T-helper 2 cell (primary cell): ENCODE measurements at regions not wholly inside any gene's neighbourhood (a gene's known extent, or its start where the extent isn't known, plus 50 kb on each side); places are given as distances from the start of the nearest gene placed in this dataset.
A peak's percentile ranks its signal among the peaks of the same experiment; 100 is the strongest.
"Not testable (repeated sequence)": the region's sequence is repeated elsewhere in the genome, so short reads cannot be mapped to it uniquely, and the experiment has no call there.

Source experiments
- DNase-seq, 5 experiments: peaks; one replicate each; pipeline versions ENCODE4 v3.0.0 to v3.0.0-alpha.2; 2012 to 2022

DNA sequence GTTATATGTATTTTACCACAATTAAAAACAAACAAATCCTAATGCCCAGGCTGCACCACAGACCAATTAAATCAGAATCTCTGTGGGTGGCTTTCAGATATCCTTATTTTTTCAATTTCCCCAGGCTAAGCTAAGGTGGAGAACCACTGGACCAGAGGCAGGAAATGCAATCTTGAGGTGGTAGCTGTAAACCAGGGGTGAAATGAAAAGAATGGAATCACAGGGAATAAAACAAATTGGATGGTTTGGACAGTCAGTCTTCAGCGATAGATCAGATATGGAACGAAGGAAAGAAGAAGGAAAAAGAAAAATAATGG is 215.4 kb downstream of the KCNRG start:
- no peak for DNase-seq

DNA sequence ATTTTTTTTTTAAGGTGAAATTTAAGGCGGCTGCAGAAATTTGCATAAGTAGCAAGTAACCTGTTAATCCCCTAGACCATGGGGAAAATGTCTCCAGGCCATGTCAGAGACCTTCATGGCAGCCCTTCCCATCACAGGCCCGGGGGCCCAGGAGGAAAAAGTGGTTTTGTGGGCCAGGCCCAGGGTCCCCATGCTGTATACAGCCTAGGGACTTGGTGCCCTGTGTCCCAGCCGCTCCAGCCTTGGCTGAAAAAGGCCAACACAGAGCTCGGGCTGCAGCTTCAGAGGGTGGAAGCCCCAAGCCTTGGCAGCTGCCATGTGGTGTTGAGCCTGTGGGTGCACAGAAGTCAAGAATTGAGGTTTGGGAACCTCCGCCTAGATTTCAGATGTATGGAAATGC is 218.3 kb downstream of the KCNRG start:
- not testable (repeated sequence) for DNase-seq

DNA sequence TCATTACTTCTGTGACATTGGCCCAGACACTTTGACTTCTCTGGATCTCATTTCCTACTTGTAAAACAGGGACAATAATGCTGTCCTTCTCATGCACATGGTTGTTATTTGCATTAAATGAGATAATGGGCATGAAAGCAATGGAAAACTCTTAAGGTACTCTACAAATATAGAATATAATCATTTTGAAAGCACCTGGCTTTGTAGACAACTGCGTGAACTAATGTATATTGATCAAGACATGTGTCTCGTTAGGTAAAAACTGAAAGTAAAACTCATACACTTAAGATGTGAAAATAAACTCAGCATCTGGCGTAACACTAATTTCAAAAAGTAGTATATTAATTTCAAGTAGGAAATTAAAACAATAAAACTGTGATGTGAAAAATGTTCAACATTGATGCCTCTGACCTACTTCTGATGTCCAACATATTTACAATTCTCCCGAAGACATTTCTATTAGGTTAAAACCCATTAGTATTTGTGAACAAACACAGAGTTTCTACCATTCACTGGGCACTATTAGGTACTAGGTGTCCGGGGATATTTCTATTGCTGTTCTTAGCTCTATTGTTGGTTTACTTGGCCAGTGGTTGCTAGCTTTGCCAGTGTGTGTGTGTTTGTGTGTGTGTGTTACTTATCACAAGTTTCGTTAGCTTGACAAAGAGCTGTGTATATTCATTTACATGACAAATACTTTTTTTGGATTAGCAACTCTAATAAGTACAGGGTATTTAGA is 220.5 kb downstream of the KCNRG start:
- no peak for DNase-seq

DNA sequence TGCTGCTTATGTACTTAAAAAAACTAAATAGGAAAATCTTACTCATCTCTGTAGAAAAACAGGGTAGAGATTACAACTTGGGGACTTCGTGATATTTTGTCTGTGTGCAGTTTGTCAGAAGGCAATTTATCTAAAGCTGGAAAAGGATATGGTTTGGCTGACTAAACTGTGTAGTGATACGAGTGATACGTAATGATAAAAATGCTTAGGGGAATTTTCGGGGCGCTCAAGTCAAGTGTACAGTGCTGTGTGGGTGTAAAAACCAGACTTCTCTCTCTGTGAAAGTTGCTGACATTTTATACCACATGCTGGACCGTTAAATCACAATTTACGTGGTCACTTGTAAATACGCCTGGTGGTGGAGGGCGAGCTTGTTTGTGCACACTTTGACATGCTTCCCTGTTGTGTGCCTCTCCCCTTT is 221.7 kb downstream of the KCNRG start:
- DNase-seq, result peak in 1 of 5 experiments; percentile 96

DNA sequence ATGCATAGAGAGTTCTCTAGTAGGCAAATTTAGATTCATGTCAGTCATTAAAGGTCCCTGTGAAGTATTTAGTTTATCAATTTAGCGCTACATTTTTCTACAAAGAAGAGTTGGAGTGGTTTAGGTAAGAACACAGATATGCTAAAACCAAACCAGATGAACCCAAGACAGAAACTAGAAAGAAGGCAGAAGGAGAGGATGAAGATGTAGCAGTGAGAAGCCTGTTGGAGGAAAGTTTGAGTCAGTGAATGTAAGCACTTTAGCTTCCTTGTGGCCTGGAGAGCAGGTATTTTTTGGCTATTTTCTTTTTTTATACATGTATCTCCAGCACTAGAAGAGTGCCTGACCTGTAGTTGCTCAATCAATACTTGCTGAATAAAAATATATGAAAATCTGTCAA is 223.7 kb downstream of the KCNRG start:
- DNase-seq, result no peak

DNA sequence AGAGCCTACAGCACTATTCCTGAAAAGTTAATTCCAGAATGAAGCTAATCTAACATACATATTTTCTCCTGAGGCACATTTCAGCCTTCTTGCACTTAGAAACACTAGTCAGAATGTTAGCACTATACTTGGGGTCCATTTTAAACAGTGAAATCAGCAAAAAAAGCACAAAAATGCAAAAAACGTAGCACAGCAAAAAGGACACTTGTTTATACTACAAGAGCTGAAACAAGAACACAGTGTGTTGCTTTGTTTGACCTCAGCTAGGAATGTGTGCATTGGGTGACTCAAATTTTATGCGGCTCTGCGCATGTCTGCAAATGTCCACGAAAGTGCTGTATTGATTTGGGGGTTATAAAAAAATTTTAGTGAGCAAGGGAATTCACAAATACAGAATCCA is 226.2 kb downstream of the KCNRG start:
- no peak for DNase-seq

DNA sequence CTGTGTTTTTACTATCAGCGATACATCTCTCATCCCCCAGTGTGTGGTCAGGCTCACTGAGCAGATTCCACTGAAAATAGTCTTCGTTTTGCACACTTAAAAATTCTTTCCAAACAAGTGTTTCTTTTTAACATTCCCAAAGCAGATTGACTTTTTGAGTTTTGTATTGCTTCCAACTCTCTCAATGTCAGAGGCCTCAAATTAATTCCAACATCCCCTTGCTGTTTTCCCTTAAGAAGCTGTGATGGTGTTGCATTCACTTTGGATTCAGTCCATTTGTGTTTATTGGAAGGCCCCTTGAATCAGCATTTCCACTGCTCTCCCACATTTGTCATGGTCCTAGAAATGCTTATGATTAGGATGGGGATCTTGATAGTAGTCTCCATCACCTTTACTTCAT is 228.7 kb downstream of the KCNRG start:
- DNase-seq, result no peak

DNA sequence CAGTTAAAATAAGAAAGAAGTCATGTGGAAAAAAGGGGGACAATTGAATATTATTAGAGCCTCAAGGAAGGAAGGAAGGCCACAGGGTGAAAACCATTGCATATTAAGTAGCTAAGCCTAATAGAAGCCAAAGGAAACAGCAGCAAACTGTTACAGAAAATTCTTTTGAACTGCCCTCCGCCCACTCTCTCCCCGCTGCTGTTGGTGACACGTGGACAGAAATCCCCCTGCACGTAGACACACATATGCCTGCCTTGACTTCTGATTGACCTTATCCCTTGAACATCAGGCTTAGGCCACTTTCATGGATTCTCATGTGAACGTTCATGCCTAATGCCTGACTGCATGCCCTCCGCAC is 229.1 kb downstream of the KCNRG start:
- DNase-seq, result no peak

DNA sequence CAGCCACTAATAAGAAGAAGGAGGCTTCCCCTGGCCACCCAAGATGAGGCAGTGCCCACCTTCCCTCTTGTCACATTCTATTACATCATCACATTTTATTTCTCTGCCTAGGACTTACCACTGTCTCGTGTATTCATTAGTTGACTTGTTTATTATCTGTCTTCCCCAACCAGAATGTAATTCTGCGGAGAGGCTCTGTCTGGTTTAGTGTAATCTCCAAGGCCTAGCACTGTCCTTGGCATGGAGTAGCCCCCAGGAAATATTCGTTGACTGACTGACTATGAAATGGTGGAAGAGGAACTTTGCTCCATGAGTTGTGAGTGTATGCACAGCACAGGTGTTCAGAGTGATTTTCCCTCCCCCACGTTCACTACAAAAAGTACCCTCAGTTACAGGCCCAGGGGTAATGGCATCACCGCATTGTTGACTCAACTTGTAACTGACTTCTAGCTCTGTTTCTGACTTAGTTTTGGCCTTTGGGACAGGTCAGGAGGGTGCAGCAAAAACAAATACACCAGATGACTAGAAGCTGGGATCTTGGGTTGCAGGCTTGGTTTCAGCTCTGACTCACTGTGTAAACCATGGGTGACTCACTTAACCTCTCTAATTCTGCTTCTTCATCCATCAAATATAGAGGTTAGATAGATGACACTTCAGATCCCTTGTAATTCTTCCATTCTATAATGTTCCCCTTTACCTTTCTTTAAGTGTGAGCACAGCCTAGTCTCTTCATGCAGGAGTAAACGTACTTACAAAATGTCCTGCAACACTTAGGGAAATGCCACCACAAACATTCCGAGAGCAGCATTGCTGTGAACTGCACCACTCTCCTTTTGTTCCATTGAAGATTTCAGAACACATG is 229.7 kb downstream of the KCNRG start:
- DNase-seq, result peak in 2 of 5 experiments; percentile 42 to 84

DNA sequence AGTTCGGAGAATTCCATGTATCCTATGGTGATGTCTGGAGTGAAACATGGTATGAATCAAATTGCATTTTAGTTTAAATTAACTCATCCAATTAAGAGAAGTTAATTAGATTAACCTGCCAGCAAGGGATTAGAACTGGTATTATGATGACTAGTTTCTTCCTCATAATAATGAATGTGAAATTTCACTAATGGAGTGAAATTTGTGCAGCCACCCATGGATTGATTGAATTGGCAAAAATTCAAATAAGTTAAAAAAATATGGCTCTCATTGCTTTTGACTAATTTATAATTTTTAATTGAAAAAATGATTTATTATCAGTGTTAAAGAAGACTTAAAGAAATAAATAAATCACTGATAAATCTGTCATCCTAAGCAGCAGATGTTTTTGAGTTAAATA is 232.0 kb downstream of the KCNRG start:
- no peak for DNase-seq

DNA sequence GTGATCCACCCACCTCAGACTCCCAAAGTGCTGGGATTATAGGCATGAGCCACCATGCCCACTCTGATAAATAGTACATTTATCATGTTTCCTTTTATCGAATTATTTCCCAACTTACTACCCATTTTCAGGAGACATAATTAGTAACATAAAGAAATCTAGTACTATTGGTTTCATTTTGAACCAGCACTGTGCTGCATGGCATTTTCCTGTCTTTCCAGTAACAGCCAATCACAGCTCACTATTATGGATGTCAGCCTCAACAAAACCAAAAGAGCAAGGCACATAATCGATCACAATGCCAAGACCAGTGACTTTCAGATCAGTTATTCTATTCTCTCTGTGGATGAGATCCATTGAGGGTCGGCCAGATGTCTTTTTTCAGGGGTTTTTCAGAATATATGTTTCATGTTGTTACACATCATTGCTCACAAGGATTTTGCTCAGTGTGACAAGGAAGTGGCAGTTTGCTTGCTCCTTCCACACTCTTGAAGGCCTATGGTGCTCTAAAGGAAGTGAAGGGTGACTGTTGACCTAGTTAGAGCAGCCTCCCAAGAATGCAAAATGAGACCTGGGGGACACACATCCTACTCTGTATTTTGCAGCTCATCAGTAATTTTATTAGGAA is 233.4 kb downstream of the KCNRG start:
- no peak for DNase-seq

DNA sequence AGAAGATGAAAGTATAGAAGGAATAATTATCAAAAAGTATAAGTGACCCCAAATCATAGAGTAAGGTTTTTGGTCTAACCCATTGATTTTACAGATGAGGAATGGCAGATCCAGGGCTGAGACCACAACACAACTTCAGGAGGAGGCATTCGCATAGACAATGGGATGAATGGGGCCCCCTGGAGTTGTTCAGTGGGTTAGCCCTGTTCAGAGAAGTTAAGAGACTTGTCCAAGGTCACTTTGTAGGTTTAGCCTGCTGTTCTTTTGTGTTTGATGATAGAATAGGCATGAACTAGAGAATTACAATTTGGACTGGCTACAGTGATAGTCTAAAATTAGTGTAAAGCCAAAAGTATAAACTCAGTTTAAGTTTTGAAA is 233.9 kb downstream of the KCNRG start:
- DNase-seq, result no peak

DNA sequence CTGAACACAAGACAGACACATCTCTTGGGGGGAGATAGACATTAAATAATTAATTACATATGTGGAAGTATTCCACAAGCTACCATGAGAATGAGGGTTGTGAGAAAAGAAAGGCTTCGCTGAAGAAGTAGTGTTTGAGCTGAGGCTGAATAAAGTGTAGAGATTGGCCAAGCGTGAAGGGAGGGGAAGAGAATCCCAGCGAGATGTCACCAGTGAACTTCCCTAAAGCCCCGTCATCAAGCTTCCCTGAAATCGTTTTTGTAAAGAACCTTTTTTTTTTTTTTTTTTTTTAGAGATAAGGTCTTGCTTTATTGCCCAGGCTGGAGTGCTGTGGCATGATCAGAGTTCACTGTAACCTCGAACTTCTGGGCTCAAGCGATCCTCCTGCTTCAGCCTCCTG is 235.2 kb downstream of the KCNRG start:
- no peak for DNase-seq

DNA sequence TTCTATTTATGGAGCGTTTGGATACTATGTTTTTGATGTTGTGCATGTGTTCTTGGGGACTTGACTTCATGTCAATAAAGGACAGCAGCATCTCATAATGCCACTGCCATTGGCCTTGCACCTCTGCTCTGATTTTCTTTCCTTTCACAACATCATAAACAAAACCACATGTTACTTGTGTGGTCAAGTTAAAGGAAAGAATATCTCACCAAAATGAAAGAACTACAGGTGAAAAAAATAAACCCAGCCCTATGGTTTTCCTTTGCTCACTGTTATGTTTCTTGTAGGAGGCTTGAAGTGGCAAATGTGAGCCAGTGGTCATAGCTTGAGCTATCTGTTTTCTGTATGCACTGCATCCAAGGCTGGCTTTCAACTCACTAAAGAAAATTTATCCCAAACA is 240.4 kb downstream of the KCNRG start:
- DNase-seq, result peak in 2 of 5 experiments; percentile 40 to 69

DNA sequence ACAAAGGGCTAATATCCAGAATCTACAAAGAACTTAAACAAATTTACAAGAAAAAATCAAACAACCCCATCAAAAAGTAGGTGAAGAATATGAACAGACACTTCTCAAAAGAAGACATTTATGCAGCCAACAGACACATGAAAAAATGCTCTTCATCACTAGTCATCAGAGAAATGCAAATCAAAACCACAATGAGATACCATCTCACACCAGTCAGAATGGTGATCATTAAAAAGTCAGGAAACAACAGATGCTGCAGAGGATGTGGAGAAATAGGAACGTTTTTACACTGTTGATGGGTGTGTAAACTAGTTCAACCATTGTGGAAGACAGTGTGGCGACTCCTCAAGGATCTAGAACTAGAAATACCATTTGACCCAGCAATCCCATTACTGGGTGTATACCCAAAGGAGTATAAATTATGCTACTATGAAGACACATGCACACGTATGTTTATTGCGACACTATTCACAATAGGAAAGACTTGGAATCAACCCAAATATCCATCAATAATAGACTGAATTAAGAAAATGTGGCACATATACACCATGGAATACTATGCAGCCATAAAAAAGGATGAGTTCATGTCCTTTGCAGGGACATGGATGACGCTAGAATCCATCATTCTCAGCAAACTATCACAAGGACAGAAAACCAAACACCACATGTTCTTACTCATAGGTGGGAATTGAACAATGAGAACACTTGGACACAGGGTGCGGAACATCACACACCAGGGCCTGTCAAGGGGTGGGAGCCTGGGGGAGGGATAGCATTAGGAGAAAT is 241.5 kb downstream of the KCNRG start:
- peak in 1 of 5 experiments; percentile 39 for DNase-seq

DNA sequence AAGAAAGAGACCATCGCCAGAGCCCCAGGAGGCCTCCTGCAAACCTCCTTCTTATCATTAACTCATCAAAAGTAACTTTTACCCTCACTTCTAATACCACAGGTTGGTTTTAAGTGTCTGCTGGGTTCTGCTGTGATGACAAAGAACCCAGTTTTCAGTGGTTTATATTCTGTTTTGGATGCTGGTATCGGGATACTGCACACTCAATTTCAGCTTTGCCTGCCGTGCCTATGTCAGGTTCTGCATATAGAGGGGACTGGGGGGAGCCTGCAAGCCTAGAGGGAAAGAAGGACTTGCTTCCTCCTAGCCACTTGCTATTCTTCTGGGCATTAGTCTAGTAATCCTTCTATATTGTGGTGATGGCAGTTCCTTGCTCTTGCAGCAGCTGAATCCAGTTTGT is 242.4 kb downstream of the KCNRG start:
- peak in 2 of 5 experiments; percentile 9 to 68 for DNase-seq

DNA sequence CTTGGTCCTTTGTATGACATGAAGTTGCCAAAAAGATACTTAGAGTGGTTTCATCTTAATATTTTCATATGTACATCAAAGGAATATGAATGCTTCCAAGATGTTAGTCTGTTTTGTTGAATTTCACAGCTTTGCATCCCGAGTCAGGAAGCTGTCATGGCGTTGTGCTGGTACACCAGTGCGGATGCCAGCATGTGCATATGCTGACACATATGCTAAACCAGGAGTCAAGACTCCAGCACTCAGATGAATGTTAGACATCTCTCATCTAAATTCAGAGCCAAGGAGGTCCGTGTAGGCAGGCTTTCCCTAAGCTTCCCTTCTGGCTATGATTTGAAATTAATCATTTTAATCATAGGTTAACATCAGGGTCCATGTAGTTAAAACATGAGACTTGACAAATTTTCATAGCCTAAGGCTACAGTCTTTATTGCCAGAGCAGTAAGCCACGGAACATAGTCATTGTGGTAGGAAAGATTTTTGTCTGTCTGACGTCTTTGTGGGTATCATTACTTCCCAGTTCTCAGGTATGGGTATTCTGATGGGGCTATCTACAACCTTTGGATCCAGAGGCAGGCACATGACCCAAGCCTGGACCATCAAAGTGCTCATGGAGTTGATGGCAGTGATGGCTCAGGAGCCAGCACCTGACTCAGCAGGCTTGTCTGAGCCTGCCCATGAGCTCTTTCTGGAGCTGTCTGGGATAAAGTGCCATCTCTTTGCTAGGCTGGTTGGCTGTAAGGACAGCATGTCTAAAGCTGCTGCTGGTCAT is 246.1 kb downstream of the KCNRG start:
- DNase-seq, result no peak

DNA sequence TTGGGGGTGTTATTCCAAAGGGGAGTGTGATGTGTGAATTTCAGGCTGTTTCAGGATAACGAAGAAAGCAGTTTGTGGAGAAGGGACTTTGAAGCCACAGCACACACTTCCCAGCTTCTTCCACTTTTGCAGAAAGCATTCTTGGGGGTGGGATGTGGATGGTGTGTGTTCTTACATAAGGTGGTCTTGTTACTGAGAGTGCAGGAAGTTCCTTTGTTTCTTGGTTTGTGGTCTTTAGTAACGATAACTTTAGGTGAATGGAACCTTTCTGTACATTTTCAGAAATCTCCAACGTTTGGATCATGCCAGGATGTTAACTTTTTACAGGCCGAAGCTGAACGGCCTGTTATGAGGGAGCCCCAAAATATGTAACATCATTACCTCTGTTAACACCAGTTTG is 251.8 kb downstream of the KCNRG start:
- no peak for DNase-seq

DNA sequence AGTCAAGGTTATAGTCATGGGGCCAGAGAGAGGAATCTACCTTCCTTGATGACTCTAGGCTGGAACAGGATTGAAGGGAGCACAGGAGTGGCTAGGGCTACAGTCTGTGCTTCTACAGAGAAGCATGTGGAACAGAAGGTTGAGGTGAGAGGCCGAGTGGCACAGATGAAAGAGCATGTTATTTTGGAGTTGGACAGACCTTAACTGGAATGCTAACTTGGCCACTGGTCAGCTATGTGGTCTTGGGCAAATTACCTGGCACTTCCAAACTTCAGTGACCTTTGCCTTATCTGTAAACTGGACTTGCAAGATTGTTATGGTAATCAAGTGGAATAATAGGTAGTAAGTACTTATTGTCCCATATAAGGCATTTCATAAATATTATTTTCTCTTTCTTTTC is 252.7 kb downstream of the KCNRG start:
- DNase-seq, result no peak

DNA sequence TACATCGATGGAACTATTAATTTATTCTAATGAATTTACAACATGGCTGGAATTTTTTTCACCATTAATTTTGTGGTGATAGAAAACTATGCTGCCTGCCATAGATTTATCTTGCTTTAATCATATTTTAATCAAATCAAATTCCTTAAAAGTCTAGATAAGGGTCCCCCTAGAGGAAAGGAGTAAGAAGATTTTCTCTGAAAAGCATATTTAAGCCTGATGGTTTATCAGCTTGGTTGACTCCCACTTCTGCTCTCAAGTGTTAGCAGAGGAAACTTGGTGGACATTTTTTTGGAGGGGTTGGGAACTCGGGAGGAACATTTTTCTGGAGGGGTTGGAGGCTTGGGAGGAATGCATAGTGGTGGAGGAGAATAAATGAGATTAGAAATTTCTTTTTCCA is 253.3 kb downstream of the KCNRG start:
- no peak for DNase-seq

DNA sequence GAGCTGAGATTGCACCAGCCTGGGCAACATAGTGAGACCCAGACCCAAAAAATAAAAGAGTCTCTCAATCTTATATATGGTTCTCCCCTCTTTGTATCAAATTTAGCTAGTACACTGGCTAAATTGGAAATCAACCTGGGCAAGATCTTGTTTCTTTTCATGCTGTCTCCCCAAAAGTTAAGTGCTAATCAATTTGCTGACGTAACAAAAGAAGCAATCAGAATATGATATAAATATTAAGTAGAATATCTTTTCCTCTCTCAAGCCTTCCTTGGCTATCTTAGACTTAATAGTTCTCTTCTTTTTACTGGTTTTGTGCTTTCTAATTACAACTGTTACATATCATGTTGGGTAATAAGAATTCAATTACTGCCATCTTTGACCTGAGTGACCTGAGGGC is 258.9 kb downstream of the KCNRG start:
- no peak for DNase-seq

DNA sequence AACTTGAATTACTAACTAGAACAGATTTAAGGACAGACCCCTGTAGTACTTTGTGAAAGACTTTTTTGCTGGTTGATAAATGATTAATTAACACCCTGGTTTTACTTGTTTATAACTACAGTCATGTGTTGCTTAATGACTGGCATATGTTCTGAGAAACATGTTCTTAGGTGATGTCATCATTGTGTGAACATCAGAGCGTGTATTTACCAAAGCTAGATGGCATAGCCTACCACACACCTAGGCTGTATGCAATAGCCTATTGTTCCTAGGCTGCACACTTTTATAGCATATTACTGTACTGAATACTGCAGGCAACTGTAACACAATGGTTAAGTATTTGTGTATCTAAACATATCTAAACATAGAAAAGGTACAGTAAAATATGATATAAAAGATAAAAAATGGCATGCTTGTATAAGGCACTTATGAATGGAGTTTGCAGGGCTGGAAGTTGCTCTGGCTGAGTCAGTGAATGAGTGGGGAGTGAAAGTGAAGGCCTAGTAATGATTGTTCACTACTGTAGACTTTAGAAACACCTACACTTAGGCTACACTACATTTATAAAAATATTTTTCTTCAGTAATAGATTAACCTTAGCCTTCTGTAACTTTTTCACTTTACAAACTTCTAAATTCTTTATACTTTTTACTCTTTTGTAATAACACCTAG is 260.3 kb downstream of the KCNRG start:
- DNase-seq, result peak in 1 of 5 experiments; percentile 5
